NB4 (cell line): ENCODE measurements at regions not wholly inside any gene's neighbourhood (a gene's known extent, or its start where the extent isn't known, plus 50 kb on each side); places are given as distances from the start of the nearest gene placed in this dataset.

Experiments
- CTCF ChIP-seq: IDR thresholded peaks from one replicate; pipeline ENCODE4 v1.5.1; 2012; ENCODE audit warnings: low read depth, low read length
- MAX ChIP-seq: IDR thresholded peaks from 2 replicates; pipeline ENCODE4 v1.6.1; 2011; ENCODE audit warnings: low read depth, low read length
- POLR2A ChIP-seq: IDR thresholded peaks from 2 replicates; pipeline ENCODE4 v1.6.1; 2011; ENCODE audit warnings: mild to moderate bottlenecking; ENCODE audit not compliant: insufficient read length; ENCODE audit errors: extremely low read depth

- no peak for TF ChIP-seq CTCF
- no peak for TF ChIP-seq POLR2A
- no peak for TF ChIP-seq MAX
Measured at GRCh38 chr6:15088904-15089568, 156.8 kb upstream of the JARID2 start.
